ENCODE measurements at regions not wholly inside any gene's neighbourhood (a gene's known extent, or its start where the extent isn't known, plus 50 kb on each side); places are given as distances from the start of the nearest gene placed in this dataset.

GRCh38 chr22:48960576-48960975 is 867.1 kb downstream of the BRD1 start:
- H3K36me3 ChIP-seq (ENCODE audit: control insufficient read depth in 5 of 5, insufficient read depth in 5 of 5, low read length in 5 of 5), result no peaks in the 10 kb centered on the region
- H3K4me3 ChIP-seq (ENCODE audit: low read depth in 1 of 5, low read length in 5 of 5), result no peak overlapping the region
- no peak overlapping the region for H3K27ac ChIP-seq (ENCODE audit: low read depth, low read length)
- H3K27me3 ChIP-seq (ENCODE audit: control insufficient read depth in 5 of 5, insufficient read depth in 4 of 5, low read length in 5 of 5), result peaks cover 17 to 32% (median 20%) of the 10 kb centered on the region in 5 donors
- no peaks in the 10 kb centered on the region for H3K4me1 ChIP-seq (ENCODE audit: control insufficient read depth in 5 of 5, insufficient read depth in 5 of 5, low read length in 5 of 5)
- H3K9ac ChIP-seq (ENCODE audit: low read length in 5 of 5), result no peak overlapping the region
- H3K9me3 ChIP-seq (ENCODE audit: control insufficient read depth in 5 of 5, low read length in 5 of 5), result no peaks in the 10 kb centered on the region

- H3K9me3 ChIP-seq (ENCODE audit: control insufficient read depth in 5 of 5, low read length in 5 of 5), result no peaks in the 10 kb centered on the region
- H3K4me1 ChIP-seq (ENCODE audit: control insufficient read depth in 5 of 5, insufficient read depth in 5 of 5, low read length in 5 of 5), result no peaks in the 10 kb centered on the region
- no peak overlapping the region for H3K9ac ChIP-seq (ENCODE audit: low read length in 5 of 5)
- H3K4me3 ChIP-seq (ENCODE audit: low read depth in 1 of 5, low read length in 5 of 5), result no peak overlapping the region
- no peak overlapping the region for H3K27ac ChIP-seq (ENCODE audit: low read depth, low read length)
- H3K27me3 ChIP-seq (ENCODE audit: control insufficient read depth in 5 of 5, insufficient read depth in 4 of 5, low read length in 5 of 5), result peaks cover 19 to 34% (median 20%) of the 10 kb centered on the region in 5 donors
- no peaks in the 10 kb centered on the region for H3K36me3 ChIP-seq (ENCODE audit: control insufficient read depth in 5 of 5, insufficient read depth in 5 of 5, low read length in 5 of 5)
Observed at GRCh38 chr22:48959496-48959895, 868.2 kb downstream of the BRD1 start.

- H3K9ac ChIP-seq (ENCODE audit: low read length in 5 of 5), result no peak overlapping the region
- H3K27ac ChIP-seq (ENCODE audit: low read depth, low read length), result no peak overlapping the region
- H3K9me3 ChIP-seq (ENCODE audit: control insufficient read depth in 5 of 5, low read length in 5 of 5), result no peaks in the 10 kb centered on the region
- no peaks in the 10 kb centered on the region for H3K4me1 ChIP-seq (ENCODE audit: control insufficient read depth in 5 of 5, insufficient read depth in 5 of 5, low read length in 5 of 5)
- H3K27me3 ChIP-seq (ENCODE audit: control insufficient read depth in 5 of 5, insufficient read depth in 4 of 5, low read length in 5 of 5), result peaks cover 20 to 40% (median 24%) of the 10 kb centered on the region in 5 donors
- no peak overlapping the region for H3K4me3 ChIP-seq (ENCODE audit: low read depth in 1 of 5, low read length in 5 of 5)
- H3K36me3 ChIP-seq (ENCODE audit: control insufficient read depth in 5 of 5, insufficient read depth in 5 of 5, low read length in 5 of 5), result no peaks in the 10 kb centered on the region
Observed at GRCh38 chr22:48957987-48958321, 869.7 kb downstream of the BRD1 start.

DNA sequence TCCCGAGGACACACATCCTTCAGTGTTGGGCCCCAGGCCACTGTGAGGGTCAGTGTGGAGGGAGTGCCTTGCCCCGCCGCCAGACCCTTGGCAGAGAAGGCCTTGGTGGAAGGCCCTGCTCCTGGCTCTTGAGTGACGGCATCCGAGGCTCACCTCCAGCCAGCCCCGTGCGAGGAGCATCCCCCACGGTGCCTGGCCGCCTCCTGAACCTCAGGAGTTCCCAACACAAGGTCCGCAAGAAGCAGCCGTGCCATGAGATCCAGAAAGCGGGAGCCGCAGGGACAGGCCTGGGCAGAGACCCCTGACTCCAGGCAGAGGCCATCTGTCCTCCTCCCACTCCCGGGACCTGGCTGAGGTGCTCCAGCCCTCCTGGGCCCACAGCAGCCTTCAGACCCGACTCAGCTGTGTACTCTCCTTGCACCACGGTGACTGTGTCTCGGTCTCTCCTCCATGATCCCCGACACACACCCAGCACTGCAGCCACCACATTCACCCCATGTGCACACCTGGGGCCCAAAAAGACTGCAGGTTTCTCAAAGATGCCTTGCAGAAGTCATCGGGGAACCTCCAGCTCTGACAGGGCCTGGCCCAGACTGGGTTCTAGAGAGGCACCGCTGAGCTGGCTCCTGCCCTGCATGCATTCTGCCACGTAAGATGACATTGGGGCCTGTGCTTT is 870.2 kb downstream of the BRD1 start:
- H3K4me1 ChIP-seq (ENCODE audit: control insufficient read depth in 5 of 5, insufficient read depth in 5 of 5, low read length in 5 of 5), result no peaks in the 10 kb centered on the region

DNA sequence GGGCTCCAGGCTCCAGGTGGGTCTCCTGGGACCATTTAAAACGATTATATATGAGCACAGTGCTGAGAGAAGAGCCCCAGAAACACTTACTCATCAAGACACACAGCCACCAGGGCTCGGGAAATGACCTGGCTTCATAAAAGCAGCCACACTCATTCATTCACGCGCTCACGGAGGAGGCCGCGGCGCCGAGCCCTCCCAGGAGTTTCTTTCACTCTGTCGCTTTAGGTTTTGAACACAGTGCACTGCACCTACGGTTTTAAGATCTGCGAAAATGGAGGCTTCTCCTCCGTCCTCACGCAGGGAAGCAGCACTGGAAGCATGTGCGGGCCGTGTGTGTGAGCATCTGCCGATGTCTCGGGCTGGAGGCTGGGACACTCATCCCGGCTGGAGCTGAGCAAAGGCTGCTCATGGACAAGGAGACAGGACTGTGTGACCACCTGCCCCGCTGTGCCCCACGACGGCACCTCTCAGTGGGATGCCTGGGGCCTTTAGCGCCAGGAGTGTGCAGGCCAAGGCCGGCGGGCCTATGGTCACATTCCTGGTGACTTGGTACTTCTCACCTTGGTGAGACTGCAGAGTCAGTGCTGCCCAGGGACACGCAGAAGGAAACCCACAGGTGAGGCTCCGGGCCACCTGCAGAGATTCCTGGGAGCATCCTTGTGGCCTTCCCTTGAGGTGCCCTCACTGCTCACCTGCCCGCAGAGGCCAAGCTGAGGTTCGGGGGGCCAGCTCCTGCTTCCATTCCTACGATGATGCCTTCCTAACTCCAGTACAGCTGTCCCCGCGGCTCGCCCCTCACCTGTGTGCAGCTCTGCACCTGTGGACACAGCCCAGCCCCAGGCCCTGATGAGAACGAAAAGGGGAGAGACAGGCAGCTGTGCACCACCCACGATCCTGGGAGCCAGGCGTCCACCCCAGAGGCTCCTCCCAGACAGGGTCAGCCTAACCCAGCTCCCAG is 872.0 kb downstream of the BRD1 start:
- Histone ChIP-seq H3K27ac (ENCODE audit: low read depth, low read length) (no peak overlapping the region), H3K27me3 (ENCODE audit: control insufficient read depth in 5 of 5, insufficient read depth in 4 of 5, low read length in 5 of 5) (peaks cover 12 to 40% (median 27%) of the 10 kb centered on the region in 5 donors), H3K36me3 (ENCODE audit: control insufficient read depth in 5 of 5, insufficient read depth in 5 of 5, low read length in 5 of 5) (no peaks in the 10 kb centered on the region), H3K9me3 (ENCODE audit: control insufficient read depth in 5 of 5, low read length in 5 of 5) (peaks cover 0 to 5% (median 0%) of the 10 kb centered on the region in 5 donors), H3K9ac (ENCODE audit: low read length in 5 of 5) (no peak overlapping the region), H3K4me3 (ENCODE audit: low read depth in 1 of 5, low read length in 5 of 5) (no peak overlapping the region), H3K4me1 (ENCODE audit: control insufficient read depth in 5 of 5, insufficient read depth in 5 of 5, low read length in 5 of 5) (no peaks in the 10 kb centered on the region)

More for the DNA sequence above, 870.2 kb downstream of the BRD1 start:
- no peak overlapping the region for H3K4me3 ChIP-seq (ENCODE audit: low read depth in 1 of 5, low read length in 5 of 5)
- H3K36me3 ChIP-seq (ENCODE audit: control insufficient read depth in 5 of 5, insufficient read depth in 5 of 5, low read length in 5 of 5), result no peaks in the 10 kb centered on the region
- peaks cover 18 to 43% (median 27%) of the 10 kb centered on the region in 5 donors for H3K27me3 ChIP-seq (ENCODE audit: control insufficient read depth in 5 of 5, insufficient read depth in 4 of 5, low read length in 5 of 5)
- no peaks in the 10 kb centered on the region for H3K9me3 ChIP-seq (ENCODE audit: control insufficient read depth in 5 of 5, low read length in 5 of 5)
- no peak overlapping the region for H3K27ac ChIP-seq (ENCODE audit: low read depth, low read length)
- H3K9ac ChIP-seq (ENCODE audit: low read length in 5 of 5), result no peak overlapping the region

- H3K36me3 ChIP-seq (ENCODE audit: control insufficient read depth in 5 of 5, insufficient read depth in 5 of 5, low read length in 5 of 5), result no peaks in the 10 kb centered on the region
- H3K4me3 ChIP-seq (ENCODE audit: low read depth in 1 of 5, low read length in 5 of 5), result no peak overlapping the region
- peaks cover 0 to 5% (median 0%) of the 10 kb centered on the region in 5 donors for H3K9me3 ChIP-seq (ENCODE audit: control insufficient read depth in 5 of 5, low read length in 5 of 5)
- H3K4me1 ChIP-seq (ENCODE audit: control insufficient read depth in 5 of 5, insufficient read depth in 5 of 5, low read length in 5 of 5), result no peaks in the 10 kb centered on the region
- H3K27me3 ChIP-seq (ENCODE audit: control insufficient read depth in 5 of 5, insufficient read depth in 4 of 5, low read length in 5 of 5), result peaks cover 14 to 44% (median 30%) of the 10 kb centered on the region in 5 donors
- no peak overlapping the region for H3K9ac ChIP-seq (ENCODE audit: low read length in 5 of 5)
- H3K27ac ChIP-seq (ENCODE audit: low read depth, low read length), result no peak overlapping the region
Observed at GRCh38 chr22:48954781-48955311, 872.8 kb downstream of the BRD1 start.

GRCh38 chr22:48953830-48954229 is 873.8 kb downstream of the BRD1 start:
- H3K9me3 ChIP-seq (ENCODE audit: control insufficient read depth in 5 of 5, low read length in 5 of 5), result peaks cover 0 to 5% (median 0%) of the 10 kb centered on the region in 5 donors
- H3K27me3 ChIP-seq (ENCODE audit: control insufficient read depth in 5 of 5, insufficient read depth in 4 of 5, low read length in 5 of 5), result peaks cover 14 to 47% (median 30%) of the 10 kb centered on the region in 5 donors
- H3K4me3 ChIP-seq (ENCODE audit: low read depth in 1 of 5, low read length in 5 of 5), result no peak overlapping the region
- no peak overlapping the region for H3K9ac ChIP-seq (ENCODE audit: low read length in 5 of 5)
- no peaks in the 10 kb centered on the region for H3K36me3 ChIP-seq (ENCODE audit: control insufficient read depth in 5 of 5, insufficient read depth in 5 of 5, low read length in 5 of 5)
- H3K27ac ChIP-seq (ENCODE audit: low read depth, low read length), result no peak overlapping the region
- no peaks in the 10 kb centered on the region for H3K4me1 ChIP-seq (ENCODE audit: control insufficient read depth in 5 of 5, insufficient read depth in 5 of 5, low read length in 5 of 5)

DNA sequence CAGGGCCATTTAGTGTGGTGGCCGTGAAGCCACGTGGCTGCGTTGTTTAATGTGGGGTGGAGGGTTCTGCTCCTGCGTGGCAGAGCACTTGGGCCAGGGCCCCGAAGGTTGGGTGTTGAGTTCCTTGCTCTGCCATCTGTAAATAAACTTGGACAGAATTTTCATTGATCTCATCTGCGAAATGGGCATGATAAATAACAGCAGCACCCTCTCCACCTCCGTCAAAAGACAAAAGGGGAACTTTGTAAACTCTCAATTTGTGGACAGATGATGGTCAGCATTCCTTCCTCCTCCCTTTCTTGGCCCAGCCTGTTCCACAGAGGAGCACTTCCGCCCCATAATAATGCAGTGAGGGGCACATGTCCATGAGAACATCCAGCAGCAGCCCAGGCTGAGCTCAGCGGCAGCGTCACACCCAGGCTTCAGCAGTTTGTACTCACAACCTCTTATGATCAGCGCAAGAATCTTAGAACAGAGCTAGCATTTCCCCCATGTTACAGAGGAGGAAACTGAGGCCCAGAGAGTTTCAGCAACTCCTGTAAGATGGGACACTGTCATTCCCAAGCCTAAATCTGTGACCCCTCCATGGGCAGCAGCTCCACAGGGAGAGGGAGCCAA is 874.5 kb downstream of the BRD1 start:
- Histone ChIP-seq H3K4me1 (ENCODE audit: control insufficient read depth in 5 of 5, insufficient read depth in 5 of 5, low read length in 5 of 5) (no peaks in the 10 kb centered on the region), H3K4me3 (ENCODE audit: low read depth in 1 of 5, low read length in 5 of 5) (no peak overlapping the region), H3K9me3 (ENCODE audit: control insufficient read depth in 5 of 5, low read length in 5 of 5) (peaks cover 0 to 5% (median 0%) of the 10 kb centered on the region in 5 donors), H3K9ac (ENCODE audit: low read length in 5 of 5) (no peak overlapping the region), H3K27me3 (ENCODE audit: control insufficient read depth in 5 of 5, insufficient read depth in 4 of 5, low read length in 5 of 5) (peaks cover 14 to 47% (median 30%) of the 10 kb centered on the region in 5 donors), H3K36me3 (ENCODE audit: control insufficient read depth in 5 of 5, insufficient read depth in 5 of 5, low read length in 5 of 5) (no peaks in the 10 kb centered on the region), H3K27ac (ENCODE audit: low read depth, low read length) (no peak overlapping the region)

- Histone ChIP-seq H3K36me3 (ENCODE audit: control insufficient read depth in 5 of 5, insufficient read depth in 5 of 5, low read length in 5 of 5) (no peaks in the 10 kb centered on the region), H3K4me3 (ENCODE audit: low read depth in 1 of 5, low read length in 5 of 5) (no peak overlapping the region), H3K9me3 (ENCODE audit: control insufficient read depth in 5 of 5, low read length in 5 of 5) (peaks cover 0 to 5% (median 0%) of the 10 kb centered on the region in 5 donors), H3K4me1 (ENCODE audit: control insufficient read depth in 5 of 5, insufficient read depth in 5 of 5, low read length in 5 of 5) (no peaks in the 10 kb centered on the region), H3K27me3 (ENCODE audit: control insufficient read depth in 5 of 5, insufficient read depth in 4 of 5, low read length in 5 of 5) (peaks cover 14 to 47% (median 30%) of the 10 kb centered on the region in 5 donors), H3K9ac (ENCODE audit: low read length in 5 of 5) (no peak overlapping the region), H3K27ac (ENCODE audit: low read depth, low read length) (no peak overlapping the region)
Observed at GRCh38 chr22:48952256-48953102, 875.2 kb downstream of the BRD1 start.
